22Rv1 (cell line): ENCODE measurements at regions not wholly inside any gene's neighbourhood (a gene's known extent, or its start where the extent isn't known, plus 50 kb on each side); places are given as distances from the start of the nearest gene placed in this dataset.

Experiments
- H3K27ac ChIP-seq: fragments of 450-650 bp; 2 replicates; pipeline ENCODE4 v1.5.1; 2017
- ZFX ChIP-seq: fragments of 450-650 bp; IDR thresholded peaks from 2 replicates; pipeline ENCODE4 v1.6.1; 2017; ENCODE audit warnings: antibody characterized with exemption, borderline replicate concordance
- TF ChIP-seq, protein P1 (sequence below): fragments of 450-650 bp; IDR thresholded peaks from 2 replicates; pipeline ENCODE4 v1.5.1; 2017; ENCODE audit warnings: mild to moderate bottlenecking

DNA sequence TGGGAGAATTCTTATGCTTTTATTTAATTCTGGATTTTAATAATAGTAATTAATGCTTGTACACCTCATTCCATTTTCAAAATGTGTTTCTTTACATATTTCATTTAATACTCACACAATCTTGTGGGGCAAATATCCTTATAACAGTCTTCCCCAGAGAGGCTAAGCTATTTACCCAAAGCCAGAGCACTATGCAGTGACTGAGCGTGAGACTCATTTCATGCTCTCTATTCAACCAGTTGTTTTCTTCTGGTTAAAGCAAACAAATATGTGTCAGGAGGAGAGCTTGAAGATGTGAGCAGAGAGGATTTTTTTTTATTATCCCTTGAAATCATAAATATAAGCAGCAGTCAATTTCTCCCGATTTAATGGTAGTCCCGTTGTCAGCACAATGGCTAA lies 548.3 kb upstream of the TBL1XR1 start:
- TF ChIP-seq, protein P1, sequence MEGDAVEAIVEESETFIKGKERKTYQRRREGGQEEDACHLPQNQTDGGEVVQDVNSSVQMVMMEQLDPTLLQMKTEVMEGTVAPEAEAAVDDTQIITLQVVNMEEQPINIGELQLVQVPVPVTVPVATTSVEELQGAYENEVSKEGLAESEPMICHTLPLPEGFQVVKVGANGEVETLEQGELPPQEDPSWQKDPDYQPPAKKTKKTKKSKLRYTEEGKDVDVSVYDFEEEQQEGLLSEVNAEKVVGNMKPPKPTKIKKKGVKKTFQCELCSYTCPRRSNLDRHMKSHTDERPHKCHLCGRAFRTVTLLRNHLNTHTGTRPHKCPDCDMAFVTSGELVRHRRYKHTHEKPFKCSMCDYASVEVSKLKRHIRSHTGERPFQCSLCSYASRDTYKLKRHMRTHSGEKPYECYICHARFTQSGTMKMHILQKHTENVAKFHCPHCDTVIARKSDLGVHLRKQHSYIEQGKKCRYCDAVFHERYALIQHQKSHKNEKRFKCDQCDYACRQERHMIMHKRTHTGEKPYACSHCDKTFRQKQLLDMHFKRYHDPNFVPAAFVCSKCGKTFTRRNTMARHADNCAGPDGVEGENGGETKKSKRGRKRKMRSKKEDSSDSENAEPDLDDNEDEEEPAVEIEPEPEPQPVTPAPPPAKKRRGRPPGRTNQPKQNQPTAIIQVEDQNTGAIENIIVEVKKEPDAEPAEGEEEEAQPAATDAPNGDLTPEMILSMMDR: no peak
- no peak for TF ChIP-seq ZFX
- H3K27ac ChIP-seq: no peak overlapping the region

DNA sequence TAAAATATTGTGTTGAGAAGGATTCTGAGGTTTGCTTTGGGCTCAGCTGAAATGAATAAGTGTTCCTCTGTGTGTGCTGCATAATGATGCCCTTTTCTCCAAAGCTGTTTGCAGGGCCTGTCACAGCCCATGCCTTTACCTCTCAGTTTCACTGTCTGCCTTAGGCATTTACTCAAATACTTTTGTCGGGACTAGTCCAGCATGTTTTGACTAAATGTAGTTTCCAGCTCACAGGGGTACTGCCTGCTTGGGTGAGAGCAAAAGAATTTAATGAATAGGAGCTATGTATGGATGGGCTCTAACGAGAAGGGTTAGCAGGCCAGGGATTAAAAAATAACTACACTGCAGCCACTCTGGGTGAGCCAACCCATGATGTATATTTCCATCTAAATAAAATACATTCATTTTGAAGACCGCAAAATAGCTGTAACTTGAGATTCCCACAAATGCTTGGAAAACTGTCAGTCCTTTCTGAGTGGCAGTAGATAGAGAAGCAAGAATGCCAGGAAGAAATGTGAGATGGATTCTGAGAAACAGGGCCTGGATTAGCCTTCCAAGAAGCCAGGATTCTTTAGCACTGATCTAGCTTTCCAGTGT lies 549.2 kb upstream of the TBL1XR1 start:
- TF ChIP-seq, protein P1: no peak
- TF ChIP-seq ZFX: no peak
- no peak overlapping the region for H3K27ac ChIP-seq

DNA sequence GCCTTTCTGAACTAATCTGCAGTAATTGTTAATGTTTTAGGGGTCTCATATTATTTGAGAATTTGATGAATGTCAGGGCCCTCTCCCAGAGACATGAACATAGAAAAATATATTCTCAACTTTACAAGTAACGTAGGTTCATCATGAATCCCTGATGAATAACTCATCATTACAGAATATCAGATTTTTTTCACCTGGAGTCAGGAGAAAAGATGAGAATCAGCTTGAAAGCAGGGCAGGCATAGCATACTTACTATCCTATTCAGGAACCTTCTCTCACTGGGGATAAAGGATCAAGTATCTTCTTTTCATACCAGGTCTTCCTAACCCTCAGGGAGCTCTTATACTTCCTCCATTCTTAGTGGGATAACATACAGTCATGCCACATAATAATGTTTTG lies 552.6 kb upstream of the TBL1XR1 start:
- no peak for TF ChIP-seq ZFX
- TF ChIP-seq, protein P1: no peak
- no peak overlapping the region for H3K27ac ChIP-seq

DNA sequence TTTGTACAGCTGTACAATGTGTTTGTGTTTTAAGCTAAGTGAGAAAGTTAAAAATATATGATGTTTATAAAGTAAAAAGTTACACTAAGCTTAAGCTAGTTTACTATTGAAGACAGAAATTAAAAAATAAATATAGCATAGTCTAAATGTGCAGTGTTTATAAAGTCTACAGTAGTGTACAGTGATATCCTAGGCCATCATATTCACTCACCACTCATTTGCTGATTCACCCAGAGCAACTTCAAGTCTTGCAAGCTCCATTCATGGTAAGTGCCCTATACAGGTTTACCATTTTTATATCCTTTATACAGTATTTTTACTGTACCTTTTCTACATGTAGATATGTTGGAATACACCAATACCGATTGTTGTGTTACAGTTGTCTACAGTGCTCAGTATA lies 553.2 kb upstream of the TBL1XR1 start:
- no peak for TF ChIP-seq ZFX
- TF ChIP-seq, protein P1: no peak
- no peak overlapping the region for H3K27ac ChIP-seq

DNA sequence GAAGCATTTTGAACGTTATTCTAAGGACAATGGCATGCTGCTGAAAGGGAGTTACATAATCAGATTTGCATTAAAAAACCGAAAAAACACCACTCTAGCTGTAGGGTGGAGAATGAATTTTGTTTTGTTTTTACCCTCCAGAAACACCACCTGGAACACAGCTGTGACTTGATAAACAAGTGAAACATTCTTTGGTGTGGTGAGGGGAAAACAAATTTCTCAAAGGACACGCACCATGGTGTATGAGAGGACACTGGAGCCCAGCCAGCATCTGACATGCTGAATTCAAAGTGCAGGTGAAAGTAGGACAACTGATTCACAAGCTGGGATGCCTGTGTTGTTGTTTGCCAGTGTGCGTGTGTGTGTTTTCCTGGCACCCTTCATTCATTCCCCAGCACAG lies 554.5 kb upstream of the TBL1XR1 start:
- no peak for TF ChIP-seq ZFX
- TF ChIP-seq, protein P1: no peak
- H3K27ac ChIP-seq: no peak overlapping the region

DNA sequence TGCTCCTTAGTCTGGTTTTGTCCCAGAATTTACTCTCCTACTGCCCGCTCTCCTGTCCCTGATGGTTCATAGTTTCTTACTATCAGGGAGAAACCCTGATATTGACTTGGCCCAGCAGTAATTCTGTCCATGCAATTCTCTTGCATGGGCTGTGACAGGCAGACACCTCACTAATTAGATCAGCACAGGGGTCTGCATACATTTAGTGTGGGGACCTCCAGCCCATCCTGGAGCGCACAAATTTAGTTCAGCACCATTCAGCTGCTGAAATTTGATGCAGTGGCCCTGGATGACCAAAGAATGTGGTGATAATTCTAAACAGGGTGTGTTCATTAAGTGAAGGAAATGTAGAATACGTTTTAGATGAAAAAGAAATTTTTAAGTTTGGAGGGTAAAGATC lies 555.5 kb upstream of the TBL1XR1 start:
- no peak for TF ChIP-seq ZFX
- TF ChIP-seq, protein P1: no peak
- no peak overlapping the region for H3K27ac ChIP-seq

DNA sequence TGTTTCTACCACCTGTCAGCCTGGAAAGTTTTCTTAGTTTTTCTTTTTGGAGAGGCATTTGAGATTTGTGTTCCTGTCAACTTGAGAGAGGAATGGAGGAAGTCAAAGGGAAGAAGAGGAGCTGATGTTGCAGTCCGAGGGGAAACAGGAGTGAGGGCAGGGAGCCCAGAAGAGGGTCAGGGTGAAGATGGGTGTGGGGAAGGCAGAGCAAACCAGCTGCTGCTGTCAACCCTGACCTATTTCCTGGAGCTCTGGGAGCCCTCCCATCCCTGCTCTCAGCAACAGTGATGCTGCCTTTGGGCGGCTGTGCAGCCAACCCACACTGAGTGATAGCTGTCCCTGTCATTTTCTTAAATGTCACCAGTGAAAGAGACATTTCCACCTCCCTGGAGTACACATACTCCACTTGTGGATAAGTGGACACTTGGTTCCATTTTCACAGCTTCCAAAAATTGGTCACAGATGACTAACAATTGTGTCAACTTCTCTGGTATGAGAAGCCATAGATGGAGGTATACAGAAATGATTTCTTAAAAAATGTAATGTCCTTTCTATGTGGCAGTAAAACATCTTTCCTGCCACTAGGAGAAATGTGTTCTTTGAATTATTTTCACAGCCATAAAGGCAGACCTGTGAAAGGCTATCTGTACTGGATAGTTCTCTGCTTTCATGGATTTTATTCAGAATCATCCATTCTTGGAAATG lies 556.3 kb upstream of the TBL1XR1 start:
- H3K27ac ChIP-seq: no peak overlapping the region
- TF ChIP-seq, protein P1: no peak
- no peak for TF ChIP-seq ZFX
